GM23338 (cell line): ENCODE measurements at regions not wholly inside any gene's neighbourhood (a gene's known extent, or its start where the extent isn't known, plus 50 kb on each side); places are given as distances from the start of the nearest gene placed in this dataset.

ENCODE experiments used
- EZH2 ChIP-seq: fragments of 200-600 bp; sonication (generic); IDR thresholded peaks from one replicate; pipeline ENCODE4 v1.8.0; 2017; ENCODE audit warnings: antibody characterized with exemption, mild to moderate bottlenecking, low read depth; ENCODE audit not compliant: unreplicated experiment
- EZH2phosphoT487 ChIP-seq: fragments of 200-600 bp; sonication (generic); IDR thresholded peaks from one replicate; pipeline ENCODE4 v1.8.1; 2018; ENCODE audit warnings: antibody characterized with exemption; ENCODE audit not compliant: unreplicated experiment
- POLR2AphosphoS5 ChIP-seq: IDR thresholded peaks from 2 replicates; pipeline ENCODE4 v1.6.1; 2016; ENCODE audit warnings: antibody characterized with exemption, low read depth
- REST ChIP-seq: IDR thresholded peaks from one replicate; pipeline ENCODE4 v1.6.1; 2018; ENCODE audit warnings: antibody characterized with exemption; ENCODE audit not compliant: unreplicated experiment
- TF ChIP-seq, protein P1 (sequence below), 2 experiments: fragments of 200-600 bp in 1 of 2; sonication (generic) in 1 of 2; conservative IDR thresholded peaks; 2 replicates each; pipeline versions ENCODE4 v1.5.1 to v1.6.1; 2016 to 2017; ENCODE audit warnings: antibody characterized with exemption in 2 of 2, low read depth in 2 of 2, mild to moderate bottlenecking in 2 of 2, moderate library complexity in 1 of 2

GRCh38 chr11:82056450-82056849 is 677.2 kb downstream of the FAM181B start:
- TF ChIP-seq, protein P1, sequence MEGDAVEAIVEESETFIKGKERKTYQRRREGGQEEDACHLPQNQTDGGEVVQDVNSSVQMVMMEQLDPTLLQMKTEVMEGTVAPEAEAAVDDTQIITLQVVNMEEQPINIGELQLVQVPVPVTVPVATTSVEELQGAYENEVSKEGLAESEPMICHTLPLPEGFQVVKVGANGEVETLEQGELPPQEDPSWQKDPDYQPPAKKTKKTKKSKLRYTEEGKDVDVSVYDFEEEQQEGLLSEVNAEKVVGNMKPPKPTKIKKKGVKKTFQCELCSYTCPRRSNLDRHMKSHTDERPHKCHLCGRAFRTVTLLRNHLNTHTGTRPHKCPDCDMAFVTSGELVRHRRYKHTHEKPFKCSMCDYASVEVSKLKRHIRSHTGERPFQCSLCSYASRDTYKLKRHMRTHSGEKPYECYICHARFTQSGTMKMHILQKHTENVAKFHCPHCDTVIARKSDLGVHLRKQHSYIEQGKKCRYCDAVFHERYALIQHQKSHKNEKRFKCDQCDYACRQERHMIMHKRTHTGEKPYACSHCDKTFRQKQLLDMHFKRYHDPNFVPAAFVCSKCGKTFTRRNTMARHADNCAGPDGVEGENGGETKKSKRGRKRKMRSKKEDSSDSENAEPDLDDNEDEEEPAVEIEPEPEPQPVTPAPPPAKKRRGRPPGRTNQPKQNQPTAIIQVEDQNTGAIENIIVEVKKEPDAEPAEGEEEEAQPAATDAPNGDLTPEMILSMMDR (conservative IDR thresholded peaks at IDR 0.05; ENCODE audit: low read depth in 2 of 2), result no peak
- TF ChIP-seq EZH2, result no peak
- no peak for TF ChIP-seq REST
- TF ChIP-seq POLR2AphosphoS5, result no peak
- TF ChIP-seq EZH2phosphoT487, result no peak
